OCI-LY1 (cell line): ENCODE measurements at regions not wholly inside any gene's neighbourhood (a gene's known extent, or its start where the extent isn't known, plus 50 kb on each side); places are given as distances from the start of the nearest gene placed in this dataset.

Source experiments
- H2AFZ ChIP-seq: fragments of 200-600 bp; sonication (generic), shearing (Covaris generic); 2 replicates; pipeline ENCODE4 v1.6.0; 2014; ENCODE audit warnings: antibody characterized with exemption, mild to moderate bottlenecking, low read length
- H3F3A ChIP-seq: fragments of 200-600 bp; sonication (generic), shearing (Covaris generic); 2 replicates; pipeline ENCODE4 v1.6.0; 2014; ENCODE audit warnings: mild to moderate bottlenecking, antibody characterized with exemption, low read length, moderate library complexity; ENCODE audit not compliant: insufficient read depth
- H3K27ac ChIP-seq: fragments of 200-600 bp; sonication (generic); 2 replicates; pipeline ENCODE4 v1.5.1; 2014; ENCODE audit warnings: low read length, mixed run types, mild to moderate bottlenecking, low read depth; ENCODE audit not compliant: poor library complexity, severe bottlenecking
- H3K27me3 ChIP-seq: fragments of 200-600 bp; sonication (generic); 2 replicates; pipeline ENCODE4 v1.6.0; 2014; ENCODE audit warnings: antibody characterized with exemption, mild to moderate bottlenecking, low read length, moderate library complexity; ENCODE audit not compliant: insufficient read depth
- H3K36me3 ChIP-seq: fragments of 200-600 bp; sonication (generic); 2 replicates; pipeline ENCODE4 v1.6.1; 2014; ENCODE audit warnings: mild to moderate bottlenecking, antibody characterized with exemption, low read length, moderate library complexity, mixed read lengths; ENCODE audit not compliant: insufficient read depth
- H3K4me1 ChIP-seq: fragments of 200-600 bp; sonication (generic); 2 replicates; pipeline ENCODE4 v1.5.1; 2014; ENCODE audit warnings: mild to moderate bottlenecking, low read length, moderate library complexity; ENCODE audit not compliant: insufficient read depth, severe bottlenecking
- H3K4me2 ChIP-seq: fragments of 200-600 bp; sonication (generic), shearing (Covaris generic); 2 replicates; pipeline ENCODE4 v1.6.1; 2014; ENCODE audit warnings: low read length
- H3K4me3 ChIP-seq: fragments of 200-600 bp; sonication (generic); 2 replicates; pipeline ENCODE4 v1.5.1; 2014; ENCODE audit warnings: low read length, low read depth, mild to moderate bottlenecking, mixed read lengths; ENCODE audit not compliant: poor library complexity, severe bottlenecking
- H3K79me2 ChIP-seq: fragments of 200-600 bp; shearing (Covaris generic); 2 replicates; pipeline ENCODE4 v1.6.1; 2016; ENCODE audit warnings: mixed run types, low read length, mixed read lengths; ENCODE audit not compliant: insufficient read depth
- H3K9ac ChIP-seq: fragments of 200-600 bp; sonication (generic), shearing (Covaris generic); 2 replicates; pipeline ENCODE4 v1.6.1; 2014; ENCODE audit warnings: mild to moderate bottlenecking, low read length, mixed read lengths
- H3K9me2 ChIP-seq: fragments of 200-600 bp; sonication (generic), shearing (Covaris generic); 2 replicates; pipeline ENCODE4 v1.6.1; 2014; ENCODE audit warnings: low read depth, mild to moderate bottlenecking, low read length, mixed read lengths
- H3K9me3 ChIP-seq: fragments of 200-600 bp; shearing (Covaris generic); 2 replicates; pipeline ENCODE4 v1.6.1; 2014; ENCODE audit warnings: low read length, mixed read lengths
- H4K20me1 ChIP-seq: fragments of 200-600 bp; sonication (generic), shearing (Covaris generic); 2 replicates; pipeline ENCODE4 v1.6.0; 2016; ENCODE audit warnings: mild to moderate bottlenecking, low read length; ENCODE audit not compliant: insufficient read depth
- CTCF ChIP-seq: fragments of 200-600 bp; sonication (generic), shearing (Covaris generic); IDR thresholded peaks from 2 replicates; pipeline ENCODE4 v1.5.1; 2017; ENCODE audit warnings: mild to moderate bottlenecking, antibody characterized with exemption, low read length, moderate library complexity, mixed read lengths
- EZH2 ChIP-seq: fragments of 200-600 bp; sonication (generic), shearing (Covaris generic); IDR thresholded peaks from 2 replicates; pipeline ENCODE4 v1.8.0; 2017; ENCODE audit warnings: borderline replicate concordance, mixed run types, mild to moderate bottlenecking, antibody characterized with exemption, low read length, moderate library complexity, mixed read lengths

- no peaks in the 10 kb centered on the region for H3K36me3 ChIP-seq
- H3K4me2 ChIP-seq, result no peak overlapping the region
- H3K9me2 ChIP-seq, result no peaks in the 10 kb centered on the region
- H2AFZ ChIP-seq, result no peak overlapping the region
- H3K27ac ChIP-seq, result no peak overlapping the region
- no peaks in the 10 kb centered on the region for H4K20me1 ChIP-seq
- H3K27me3 ChIP-seq, result no peaks in the 10 kb centered on the region
- no peaks in the 10 kb centered on the region for H3K79me2 ChIP-seq
- TF ChIP-seq EZH2 (no peak), CTCF (peak; percentile 13; the same call in 1 of the 2 replicates)
- no peak overlapping the region for H3K4me3 ChIP-seq
- H3F3A ChIP-seq, result no peaks in the 10 kb centered on the region
- H3K9ac ChIP-seq, result no peak overlapping the region
- H3K4me1 ChIP-seq, result no peaks in the 10 kb centered on the region
- H3K9me3 ChIP-seq, result no peaks in the 10 kb centered on the region
Measured at GRCh38 chr17:11031787-11032186, 193.9 kb upstream of the PIRT start.

GRCh38 chr17:11029791-11030190 lies 191.9 kb upstream of the PIRT start:
- Histone ChIP-seq H3K4me3 (no peak overlapping the region), H3K36me3 (no peaks in the 10 kb centered on the region), H3K4me1 (no peaks in the 10 kb centered on the region), H3K9me3 (no peaks in the 10 kb centered on the region), H3K4me2 (no peak overlapping the region), H2AFZ (no peak overlapping the region), H3K27ac (no peak overlapping the region), H4K20me1 (no peaks in the 10 kb centered on the region), H3K9me2 (no peaks in the 10 kb centered on the region), H3F3A (no peaks in the 10 kb centered on the region), H3K79me2 (no peaks in the 10 kb centered on the region), H3K27me3 (no peaks in the 10 kb centered on the region), H3K9ac (no peak overlapping the region)
- no peak for TF ChIP-seq CTCF
- no peak for TF ChIP-seq EZH2

GRCh38 chr17:11028349-11028748 lies 190.5 kb upstream of the PIRT start:
- no peaks in the 10 kb centered on the region for H4K20me1 ChIP-seq
- H3K9me3 ChIP-seq, result no peaks in the 10 kb centered on the region
- H2AFZ ChIP-seq, result no peak overlapping the region
- H3K9me2 ChIP-seq, result no peaks in the 10 kb centered on the region
- no peak for TF ChIP-seq EZH2
- TF ChIP-seq CTCF, result no peak
- no peak overlapping the region for H3K9ac ChIP-seq
- H3K36me3 ChIP-seq, result no peaks in the 10 kb centered on the region
- H3K4me2 ChIP-seq, result no peak overlapping the region
- no peak overlapping the region for H3K27ac ChIP-seq
- no peaks in the 10 kb centered on the region for H3K27me3 ChIP-seq
- H3K4me1 ChIP-seq, result no peaks in the 10 kb centered on the region
- no peaks in the 10 kb centered on the region for H3K79me2 ChIP-seq
- H3F3A ChIP-seq, result no peaks in the 10 kb centered on the region
- H3K4me3 ChIP-seq, result no peak overlapping the region
